K562 (cell line): ENCODE measurements at regions not wholly inside any gene's neighbourhood (a gene's known extent, or its start where the extent isn't known, plus 50 kb on each side); places are given as distances from the start of the nearest gene placed in this dataset.

ENCODE experiments used
- ARID1B ChIP-seq: fragments of 450-650 bp; IDR thresholded peaks from 2 replicates; pipeline ENCODE4 v1.6.1; 2016; ENCODE audit warnings: antibody characterized with exemption, mild to moderate bottlenecking, inconsistent platforms
- CCAR2 ChIP-seq: fragments of 200-400 bp; formaldehyde crosslinking; IDR thresholded peaks from 2 replicates; pipeline ENCODE4 v1.6.1; 2017; ENCODE audit warnings: mild to moderate bottlenecking, low read depth, low read length
- TBL1XR1 ChIP-seq, 2 experiments: IDR thresholded peaks; 2 replicates each; pipeline ENCODE4 v1.6.1; 2012; ENCODE audit warnings: improper control_type of control experiment in 2 of 2, low read length in 2 of 2, mild to moderate bottlenecking in 1 of 2
- ZNF133 ChIP-seq: fragments of 250-450 bp; sonication (Bioruptor Pico); IDR thresholded peaks from 2 replicates; pipeline ENCODE4 v1.4.0; 2020; ENCODE audit warnings: mild to moderate bottlenecking
- ZNF764 ChIP-seq: fragments of 250-450 bp; sonication (Bioruptor Pico); IDR thresholded peaks from 2 replicates; pipeline ENCODE4 v1.4.0; 2020; ENCODE audit warnings: low read depth, mild to moderate bottlenecking, moderate library complexity
- TF ChIP-seq, protein P1 (sequence below): fragments of 450-650 bp; conservative IDR thresholded peaks from 2 replicates; pipeline ENCODE4 v1.6.1; 2016; ENCODE audit warnings: missing genetic modification characterization, low read depth, mild to moderate bottlenecking, missing compliant biosample characterization, moderate library complexity
- TF ChIP-seq, protein P2 (sequence below), 2 experiments: fragments of 150-350 bp in 1 of 2; IDR thresholded peaks; 2 replicates each; pipeline ENCODE4 v1.6.1; 2012 to 2016; ENCODE audit warnings: low read depth in 2 of 2, low read length in 2 of 2, mild to moderate bottlenecking in 1 of 2, moderate library complexity in 1 of 2
- TF ChIP-seq, protein P3 (sequence below), 3 experiments: fragments of 200-800 bp in 1 of 3; sonication (Bioruptor generic) in 1 of 3; sonication (generic) in 1 of 3; formaldehyde crosslinking in 1 of 3; IDR thresholded peaks; 2 replicates each; pipeline versions ENCODE4 v1.6.1 to v1.8.0; 2016 to 2022; ENCODE audit warnings: mild to moderate bottlenecking in 2 of 3, missing compliant biosample characterization in 2 of 3, missing genetic modification characterization in 2 of 3, missing genetic modification reagents in 1 of 3

DNA sequence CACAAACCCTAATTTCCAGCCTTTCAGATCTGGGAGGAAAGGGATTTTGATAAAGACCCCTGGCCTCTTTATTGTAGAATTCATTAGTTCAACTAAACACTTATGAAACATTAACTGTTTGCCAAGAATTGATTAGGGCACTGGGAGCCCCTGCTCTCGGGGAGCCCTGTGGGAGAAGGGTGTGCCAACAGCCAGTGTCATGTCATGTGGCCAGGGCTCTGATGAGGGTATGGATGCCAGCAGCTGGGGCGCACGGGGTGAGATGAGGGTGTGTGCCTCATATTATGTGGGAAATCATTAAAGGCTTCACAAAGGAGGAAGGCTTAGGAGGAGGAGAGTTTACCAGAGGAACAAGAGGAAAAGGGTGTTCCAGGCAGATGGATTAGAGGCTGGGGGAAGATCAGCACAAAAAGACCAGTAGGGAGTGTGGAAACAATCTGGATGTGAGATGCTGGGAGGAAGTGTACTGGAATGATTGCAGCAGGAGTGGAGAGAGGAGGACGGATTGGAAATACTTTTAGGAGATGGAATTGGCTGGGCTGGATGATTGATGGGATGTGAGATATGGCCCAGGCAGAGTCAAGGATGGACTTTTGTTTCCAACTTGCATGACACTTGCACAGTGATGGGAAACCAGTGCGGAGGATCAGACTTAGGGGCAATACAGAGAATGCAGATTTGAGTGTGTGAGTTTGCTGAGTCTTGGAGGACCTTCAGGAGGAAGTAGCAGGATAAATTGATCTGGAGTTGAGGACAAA lies 137.8 kb downstream of the CSNK2A3 start (continued):
- TF ChIP-seq, protein P1, sequence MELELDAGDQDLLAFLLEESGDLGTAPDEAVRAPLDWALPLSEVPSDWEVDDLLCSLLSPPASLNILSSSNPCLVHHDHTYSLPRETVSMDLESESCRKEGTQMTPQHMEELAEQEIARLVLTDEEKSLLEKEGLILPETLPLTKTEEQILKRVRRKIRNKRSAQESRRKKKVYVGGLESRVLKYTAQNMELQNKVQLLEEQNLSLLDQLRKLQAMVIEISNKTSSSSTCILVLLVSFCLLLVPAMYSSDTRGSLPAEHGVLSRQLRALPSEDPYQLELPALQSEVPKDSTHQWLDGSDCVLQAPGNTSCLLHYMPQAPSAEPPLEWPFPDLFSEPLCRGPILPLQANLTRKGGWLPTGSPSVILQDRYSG (tag) = no peak
- TF ChIP-seq, protein P2, sequence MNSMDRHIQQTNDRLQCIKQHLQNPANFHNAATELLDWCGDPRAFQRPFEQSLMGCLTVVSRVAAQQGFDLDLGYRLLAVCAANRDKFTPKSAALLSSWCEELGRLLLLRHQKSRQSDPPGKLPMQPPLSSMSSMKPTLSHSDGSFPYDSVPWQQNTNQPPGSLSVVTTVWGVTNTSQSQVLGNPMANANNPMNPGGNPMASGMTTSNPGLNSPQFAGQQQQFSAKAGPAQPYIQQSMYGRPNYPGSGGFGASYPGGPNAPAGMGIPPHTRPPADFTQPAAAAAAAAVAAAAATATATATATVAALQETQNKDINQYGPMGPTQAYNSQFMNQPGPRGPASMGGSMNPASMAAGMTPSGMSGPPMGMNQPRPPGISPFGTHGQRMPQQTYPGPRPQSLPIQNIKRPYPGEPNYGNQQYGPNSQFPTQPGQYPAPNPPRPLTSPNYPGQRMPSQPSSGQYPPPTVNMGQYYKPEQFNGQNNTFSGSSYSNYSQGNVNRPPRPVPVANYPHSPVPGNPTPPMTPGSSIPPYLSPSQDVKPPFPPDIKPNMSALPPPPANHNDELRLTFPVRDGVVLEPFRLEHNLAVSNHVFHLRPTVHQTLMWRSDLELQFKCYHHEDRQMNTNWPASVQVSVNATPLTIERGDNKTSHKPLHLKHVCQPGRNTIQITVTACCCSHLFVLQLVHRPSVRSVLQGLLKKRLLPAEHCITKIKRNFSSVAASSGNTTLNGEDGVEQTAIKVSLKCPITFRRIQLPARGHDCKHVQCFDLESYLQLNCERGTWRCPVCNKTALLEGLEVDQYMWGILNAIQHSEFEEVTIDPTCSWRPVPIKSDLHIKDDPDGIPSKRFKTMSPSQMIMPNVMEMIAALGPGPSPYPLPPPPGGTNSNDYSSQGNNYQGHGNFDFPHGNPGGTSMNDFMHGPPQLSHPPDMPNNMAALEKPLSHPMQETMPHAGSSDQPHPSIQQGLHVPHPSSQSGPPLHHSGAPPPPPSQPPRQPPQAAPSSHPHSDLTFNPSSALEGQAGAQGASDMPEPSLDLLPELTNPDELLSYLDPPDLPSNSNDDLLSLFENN (IDR thresholded peaks at IDR 0.05; ENCODE audit: low read depth in 2 of 2, low read length in 2 of 2) = no peak
- TF ChIP-seq CCAR2 = no peak
- TF ChIP-seq TBL1XR1 (IDR thresholded peaks at IDR 0.05; ENCODE audit: low read length in 2 of 2) = no peak
- TF ChIP-seq ZNF133 (CRISPR knock-in tag) = no peak
- no peak for TF ChIP-seq ARID1B
- no peak for TF ChIP-seq ZNF764 (CRISPR knock-in tag)
- TF ChIP-seq, protein P3, sequence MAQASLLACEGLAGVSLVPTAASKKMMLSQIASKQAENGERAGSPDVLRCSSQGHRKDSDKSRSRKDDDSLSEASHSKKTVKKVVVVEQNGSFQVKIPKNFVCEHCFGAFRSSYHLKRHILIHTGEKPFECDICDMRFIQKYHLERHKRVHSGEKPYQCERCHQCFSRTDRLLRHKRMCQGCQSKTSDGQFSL (CRISPR knock-in tag; IDR thresholded peaks at IDR 0.05) = no peak
- TF ChIP-seq, protein P3 (tag; IDR thresholded peaks at IDR 0.05) = no peak
- TF ChIP-seq, all 486 proteins: peak for 0
